ENCODE measurements at regions not wholly inside any gene's neighbourhood (a gene's known extent, or its start where the extent isn't known, plus 50 kb on each side); places are given as distances from the start of the nearest gene placed in this dataset.

- no peak for DNase-seq
Measured at GRCh38 chr7:93651603-93652159, 77.2 kb upstream of the CALCR start.

GRCh38 chr7:93646538-93646937 lies 72.0 kb upstream of the CALCR start:
- DNase-seq: no peak

GRCh38 chr7:93636276-93636675 lies 61.8 kb upstream of the CALCR start:
- DNase-seq: no peak

GRCh38 chr7:93632371-93632770 lies 57.8 kb upstream of the CALCR start:
- DNase-seq: no peak

GRCh38 chr7:93629291-93629801 lies 54.8 kb upstream of the CALCR start:
- no peak for DNase-seq

GRCh38 chr7:93626869-93627268 lies 52.3 kb upstream of the CALCR start:
- no peak for DNase-seq

Measured in nucleus accumbens (tissue), 56 donors.